ENCODE measurements at regions not wholly inside any gene's neighbourhood (a gene's known extent, or its start where the extent isn't known, plus 50 kb on each side); places are given as distances from the start of the nearest gene placed in this dataset.

DNA sequence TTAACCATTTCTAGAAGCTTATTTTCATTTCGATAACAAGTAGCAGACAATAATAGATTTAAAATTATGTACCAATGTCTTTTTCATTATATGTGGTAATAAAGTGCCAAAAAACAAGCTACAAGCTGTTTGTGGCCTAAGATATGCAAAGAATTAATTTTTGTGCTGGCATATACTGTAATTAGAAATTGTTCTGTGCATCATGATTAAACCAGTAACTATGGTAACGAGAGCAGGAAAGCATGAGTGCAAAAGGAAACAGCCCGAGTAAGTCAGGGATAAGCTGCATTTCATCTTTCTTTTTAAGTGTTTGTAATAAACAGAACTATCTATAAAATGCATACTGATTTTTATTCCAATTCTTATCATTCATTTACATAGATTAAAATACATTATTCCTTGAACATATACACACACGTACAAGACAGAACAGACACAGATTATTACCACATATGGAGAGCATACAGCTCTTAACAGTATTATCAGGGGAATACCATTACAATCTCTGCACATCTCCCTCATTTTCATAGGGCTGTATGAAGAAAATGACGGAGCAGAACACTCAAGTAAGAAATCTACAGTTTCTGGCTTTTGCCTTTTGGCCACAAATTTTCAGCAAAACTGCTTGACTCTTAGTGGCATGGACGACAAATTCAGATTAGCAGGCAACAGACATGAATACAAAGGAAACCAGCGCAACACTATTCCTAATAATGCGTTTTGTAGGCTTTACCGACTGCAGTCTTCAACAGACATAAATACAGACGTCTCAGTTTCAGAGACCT lies 121.3 kb upstream of the WDR17 start:
- no peak for DNase-seq (ENCODE audit: low read depth, low spot score)
- no peak overlapping the region for H3K4me3 ChIP-seq (ENCODE audit: low read length)

DNA sequence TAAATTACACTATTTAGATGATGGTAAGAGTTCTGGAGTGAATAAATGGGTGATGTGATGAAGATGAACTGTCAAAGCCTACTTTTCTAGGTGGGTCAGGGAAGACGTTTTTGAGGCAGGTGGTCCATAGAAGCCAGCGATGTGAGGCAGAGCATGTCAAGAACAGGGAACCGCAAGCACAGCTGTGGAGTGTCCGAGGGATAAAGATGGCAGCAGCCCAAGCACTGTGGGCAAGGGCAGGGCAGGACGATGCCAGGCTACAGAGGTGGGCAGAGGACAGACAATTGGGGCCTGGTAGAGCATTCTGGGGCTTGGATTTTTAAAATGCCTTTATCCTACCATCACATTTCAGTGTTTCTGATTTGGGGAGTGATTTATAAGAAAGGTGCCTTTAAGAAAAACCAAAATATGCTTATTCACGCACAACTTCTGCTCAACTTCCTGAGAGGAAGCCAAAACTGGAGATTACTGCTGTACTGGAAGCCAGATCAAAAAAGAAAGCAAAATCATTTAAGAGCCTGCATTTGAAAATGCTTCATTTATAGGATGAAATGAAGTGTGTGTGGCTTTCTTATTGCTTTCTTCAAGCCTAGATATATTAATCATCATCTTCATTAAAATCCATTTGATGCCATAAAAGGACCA lies 119.0 kb upstream of the WDR17 start:
- peak; percentile 11 for DNase-seq (ENCODE audit: low read depth, low spot score)
- peak overlapping the region; percentile 9 for H3K4me3 ChIP-seq (ENCODE audit: low read length)

- peak; percentile 21 for DNase-seq (ENCODE audit: low read depth, low spot score)
- no peak overlapping the region for H3K4me3 ChIP-seq (ENCODE audit: low read length)
These were observed 118.4 kb upstream of the WDR17 start for GRCh38 chr4:175947117-175947722.

- no peak overlapping the region for H3K4me3 ChIP-seq (ENCODE audit: low read length)
- DNase-seq (ENCODE audit: low read depth, low spot score), result no peak
These were observed 113.8 kb upstream of the WDR17 start for GRCh38 chr4:175951794-175952193.

DNA sequence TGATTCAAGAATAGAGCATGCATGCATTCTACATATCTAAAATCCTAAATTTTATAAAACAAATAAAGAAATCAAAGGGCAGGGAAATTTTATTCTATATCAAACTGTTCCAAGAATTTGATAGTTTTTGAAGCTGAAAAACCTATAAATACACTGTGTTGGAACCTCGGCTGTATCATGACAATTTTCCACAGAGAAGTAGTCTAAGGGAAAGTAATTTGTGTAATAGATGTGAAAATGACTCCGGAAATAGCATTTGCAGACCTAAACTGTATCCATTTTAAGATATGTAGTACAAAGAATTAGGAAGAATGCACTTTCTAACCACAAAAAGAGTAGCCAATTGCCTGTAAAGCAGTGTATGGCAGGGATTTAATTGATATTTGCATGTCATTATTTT lies 112.5 kb upstream of the WDR17 start:
- H3K4me3 ChIP-seq (ENCODE audit: low read length), result no peak overlapping the region
- DNase-seq (ENCODE audit: low read depth, low spot score), result no peak

DNA sequence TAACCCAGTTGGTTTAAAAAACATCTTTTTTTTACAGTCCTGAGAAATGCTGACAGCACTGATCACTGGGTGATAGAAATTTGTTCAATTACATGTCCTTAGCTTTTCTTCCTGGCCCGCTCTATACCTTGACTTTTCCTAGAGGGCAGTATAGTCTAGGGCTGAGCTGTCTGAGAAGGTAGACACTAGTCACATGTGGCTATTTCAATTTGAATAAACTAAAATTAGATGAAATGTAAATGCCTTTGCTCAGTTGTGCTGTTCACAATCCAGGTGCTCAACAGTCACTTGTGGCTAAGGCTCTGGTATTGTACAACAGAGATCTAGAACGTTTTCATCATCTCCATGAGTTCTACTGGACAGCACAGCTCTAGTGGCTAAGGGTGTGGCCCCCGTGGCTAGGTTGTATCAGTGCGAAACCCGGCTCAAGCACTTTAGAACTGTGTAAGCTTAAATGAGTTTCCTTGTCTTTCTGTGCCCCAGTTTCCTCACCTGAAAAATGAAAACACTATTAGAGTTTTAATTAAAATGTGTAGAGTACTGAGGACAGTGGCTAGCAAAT lies 111.6 kb upstream of the WDR17 start:
- DNase-seq (ENCODE audit: low read depth, low spot score), result peak; percentile 5

DNA sequence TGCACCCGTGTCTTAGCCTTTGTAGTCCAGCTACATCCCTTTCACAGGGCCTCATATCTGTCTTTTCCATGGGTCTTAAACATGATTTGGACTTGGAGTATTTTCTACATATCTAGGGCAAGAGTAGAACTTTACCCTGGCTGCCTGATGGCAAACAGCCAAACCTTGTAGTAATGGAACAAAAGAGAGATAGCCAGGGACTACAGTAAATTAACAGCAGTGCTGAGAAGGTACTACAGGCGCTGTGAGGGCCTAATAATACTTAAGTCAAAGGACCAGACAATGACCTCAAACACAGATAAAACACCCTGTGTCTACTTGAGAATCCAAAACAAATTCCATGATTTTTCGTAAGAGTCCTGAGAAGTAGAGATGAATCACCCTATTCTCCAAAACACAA lies 111.0 kb upstream of the WDR17 start:
- no peak for DNase-seq (ENCODE audit: low read depth, low spot score)
- no peak overlapping the region for H3K4me3 ChIP-seq (ENCODE audit: low read length)

More for the DNA sequence above, 111.6 kb upstream of the WDR17 start:
- H3K4me3 ChIP-seq (ENCODE audit: low read length), result no peak overlapping the region

- no peak overlapping the region for H3K4me3 ChIP-seq (ENCODE audit: low read length)
- no peak for DNase-seq (ENCODE audit: low read depth, low spot score)
These were observed 104.0 kb upstream of the WDR17 start for GRCh38 chr4:175961604-175962003.

DNA sequence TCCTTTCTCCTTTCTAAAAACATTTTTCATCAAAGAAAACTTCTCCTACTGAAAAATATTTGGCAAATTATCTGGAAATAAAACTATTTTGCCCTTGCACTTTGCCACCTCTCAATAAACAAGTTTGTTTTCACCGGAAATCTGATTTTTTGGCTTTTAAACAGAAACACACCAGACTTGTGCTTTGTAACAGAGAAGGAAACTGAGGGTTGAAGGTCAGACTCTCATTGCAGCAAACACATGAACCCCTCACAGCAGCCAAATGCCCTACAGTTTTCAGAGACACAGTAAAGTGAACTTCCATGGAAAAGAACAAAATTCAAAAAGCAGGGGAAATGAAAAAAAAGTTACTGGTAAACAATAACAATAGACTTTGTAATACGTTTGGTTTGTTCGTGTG lies 95.6 kb upstream of the WDR17 start:
- no peak overlapping the region for H3K4me3 ChIP-seq (ENCODE audit: low read length)
- no peak for DNase-seq (ENCODE audit: low read depth, low spot score)

DNA sequence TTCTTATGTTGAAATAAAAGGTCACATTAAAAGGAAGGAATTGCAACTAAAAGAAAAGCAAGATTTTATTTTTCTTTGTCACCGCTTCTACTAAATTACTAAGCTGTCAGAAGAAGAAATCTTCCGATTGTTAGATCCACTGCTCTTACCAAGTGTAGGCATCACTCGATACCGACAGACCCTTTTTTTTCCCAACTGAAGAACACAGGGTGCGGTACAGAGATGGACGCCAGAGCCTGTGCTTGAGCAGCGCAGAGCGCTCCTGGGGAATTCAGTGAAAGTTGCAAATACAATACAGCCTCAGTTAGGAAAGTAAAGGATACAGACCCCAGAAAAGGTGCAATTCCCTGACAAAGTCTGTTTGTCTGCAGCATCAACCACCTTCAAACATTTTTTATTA lies 94.9 kb upstream of the WDR17 start:
- no peak for DNase-seq (ENCODE audit: low read depth, low spot score)
- no peak overlapping the region for H3K4me3 ChIP-seq (ENCODE audit: low read length)

DNA sequence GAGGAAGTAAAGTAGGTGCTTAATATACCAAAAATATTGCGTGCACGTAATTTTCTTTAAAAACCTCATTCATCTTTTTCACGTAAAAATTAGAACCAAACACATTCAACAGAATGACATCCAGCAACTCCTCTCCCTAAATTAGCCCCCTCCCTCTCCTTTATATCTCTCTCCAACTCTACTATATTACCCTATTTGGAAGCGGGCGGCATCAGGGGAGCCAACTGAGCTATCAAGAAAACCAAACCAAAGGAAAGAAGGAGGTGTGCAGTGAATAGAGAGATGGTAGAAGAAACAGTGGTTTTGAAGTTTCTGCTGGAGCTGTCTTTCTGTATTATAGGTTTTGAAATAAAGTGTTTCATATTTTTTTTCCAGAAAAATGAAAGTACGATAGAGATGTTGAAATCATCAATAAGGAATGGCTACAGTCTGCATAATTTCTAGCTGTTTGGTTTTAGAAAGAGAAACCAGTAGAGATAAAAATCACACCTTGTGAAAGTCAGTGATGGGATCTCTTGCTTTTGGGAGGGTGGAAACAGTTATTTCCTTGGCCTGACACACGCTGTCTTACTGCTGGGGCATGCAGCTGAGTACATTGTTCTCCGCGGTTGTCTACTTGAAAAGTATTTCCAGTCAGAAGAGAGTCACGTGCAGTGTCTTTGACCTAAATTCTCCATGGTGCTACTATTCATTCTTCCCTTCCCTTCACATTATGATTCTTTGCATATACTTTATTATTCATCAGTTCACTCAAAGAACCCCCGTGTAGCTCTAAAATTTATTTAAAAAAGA lies 94.1 kb upstream of the WDR17 start:
- no peak overlapping the region for H3K4me3 ChIP-seq (ENCODE audit: low read length)
- no peak for DNase-seq (ENCODE audit: low read depth, low spot score)

- no peak for DNase-seq (ENCODE audit: low read depth, low spot score)
- no peak overlapping the region for H3K4me3 ChIP-seq (ENCODE audit: low read length)
These were observed 92.4 kb upstream of the WDR17 start for GRCh38 chr4:175973027-175973923.

- no peak overlapping the region for H3K4me3 ChIP-seq (ENCODE audit: low read length)
- DNase-seq (ENCODE audit: low read depth, low spot score), result no peak
These were observed 82.0 kb upstream of the WDR17 start for GRCh38 chr4:175983636-175984035.

- H3K4me3 ChIP-seq (ENCODE audit: low read length), result no peak overlapping the region
These were observed 79.0 kb upstream of the WDR17 start for GRCh38 chr4:175986668-175987067.

DNA sequence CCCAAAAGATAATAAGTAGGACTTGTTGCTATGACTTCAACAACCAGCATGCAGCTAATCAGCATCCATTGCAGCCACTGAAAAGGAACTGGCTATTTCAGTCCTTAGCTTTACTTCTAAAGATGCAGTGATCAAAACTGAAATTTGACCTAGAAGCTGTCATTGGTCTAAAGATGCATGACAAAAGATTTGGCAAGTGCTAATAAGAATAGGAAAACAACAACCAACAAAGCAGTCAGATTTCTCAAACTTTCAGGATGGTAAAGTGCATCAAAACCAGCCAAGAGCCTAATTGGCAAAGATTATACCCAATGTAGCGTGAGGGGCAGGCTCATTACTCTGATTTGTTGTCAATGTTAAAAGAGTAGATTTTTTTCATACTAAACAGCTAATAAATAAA lies 77.1 kb upstream of the WDR17 start:
- no peak for DNase-seq (ENCODE audit: low read depth, low spot score)

More at GRCh38 chr4:175986668-175987067, 79.0 kb upstream of the WDR17 start:
- no peak for DNase-seq (ENCODE audit: low read depth, low spot score)

GRCh38 chr4:175996206-175996605 lies 69.4 kb upstream of the WDR17 start:
- H3K4me3 ChIP-seq (ENCODE audit: low read length), result no peak overlapping the region
- no peak for DNase-seq (ENCODE audit: low read depth, low spot score)

More for the DNA sequence above, 77.1 kb upstream of the WDR17 start:
- no peak overlapping the region for H3K4me3 ChIP-seq (ENCODE audit: low read length)

GRCh38 chr4:175997291-175997690 lies 68.3 kb upstream of the WDR17 start:
- no peak overlapping the region for H3K4me3 ChIP-seq (ENCODE audit: low read length)
- no peak for DNase-seq (ENCODE audit: low read depth, low spot score)

- DNase-seq (ENCODE audit: low read depth, low spot score), result peak; percentile 28
- H3K4me3 ChIP-seq (ENCODE audit: low read length), result no peak overlapping the region
These were observed 66.9 kb upstream of the WDR17 start for GRCh38 chr4:175998782-175999181.

Measured in Jurkat, Clone E6-1 (cell line).